ENCODE measurements at regions not wholly inside any gene's neighbourhood (a gene's known extent, or its start where the extent isn't known, plus 50 kb on each side); places are given as distances from the start of the nearest gene placed in this dataset.

DNA sequence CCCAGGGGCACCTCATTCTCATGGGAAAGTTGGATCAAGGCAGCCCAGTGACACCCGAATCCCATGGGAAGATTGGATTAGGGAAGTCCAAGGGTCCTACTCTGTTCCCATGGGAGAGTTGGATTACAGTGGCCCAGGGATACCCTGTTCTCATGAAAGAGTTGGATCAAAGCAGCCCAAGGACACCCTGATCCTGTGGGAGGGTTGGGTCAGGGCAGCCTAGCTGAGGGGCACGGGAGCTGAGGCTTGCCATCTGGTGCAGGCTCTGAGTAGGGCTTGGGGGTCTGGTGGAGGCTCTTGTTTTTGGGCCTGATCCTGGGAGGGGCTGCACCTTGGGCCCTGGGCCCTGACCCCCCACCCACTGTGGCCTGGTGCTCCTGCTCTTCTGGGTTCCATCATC is 87.1 kb downstream of the ACKR3 start:
- TF ChIP-seq CTCF (IDR thresholded peaks at IDR 0.05; ENCODE audit: low read depth, low read length), result no peak
- DNase-seq (ENCODE audit: extremely low read depth, low read depth), result no peak

- no peak for TF ChIP-seq CTCF (IDR thresholded peaks at IDR 0.05; ENCODE audit: low read depth, low read length)
Measured at GRCh38 chr2:236657215-236657614, 87.6 kb downstream of the ACKR3 start.

DNA sequence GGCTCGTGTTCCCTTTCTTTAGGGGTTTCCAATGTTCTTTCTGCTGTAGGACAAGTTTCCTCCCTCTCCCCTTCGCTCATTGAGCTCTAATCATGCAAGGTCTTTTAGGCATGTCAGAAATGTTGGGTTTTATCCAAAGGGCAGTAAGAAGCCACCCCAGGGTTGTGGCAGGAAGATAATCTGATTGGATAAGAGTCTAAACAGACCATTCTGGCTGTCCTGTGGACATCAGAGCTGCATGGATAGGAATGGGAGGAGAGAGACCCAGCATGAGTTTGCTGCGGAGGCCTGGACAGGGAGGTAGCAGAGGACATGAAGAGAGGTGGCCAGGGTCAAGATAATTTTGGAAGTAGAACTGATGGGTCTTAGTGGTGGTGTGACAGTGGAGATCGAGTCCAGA is 88.2 kb downstream of the ACKR3 start:
- no peak for DNase-seq (ENCODE audit: extremely low read depth, low read depth)
- no peak for TF ChIP-seq CTCF (IDR thresholded peaks at IDR 0.05; ENCODE audit: low read depth, low read length)

More at GRCh38 chr2:236657215-236657614, 87.6 kb downstream of the ACKR3 start:
- DNase-seq (ENCODE audit: extremely low read depth, low read depth), result no peak

- TF ChIP-seq CTCF (IDR thresholded peaks at IDR 0.05; ENCODE audit: low read depth, low read length), result no peak
- DNase-seq (ENCODE audit: extremely low read depth, low read depth), result no peak
Measured at GRCh38 chr2:236658974-236659757, 89.5 kb downstream of the ACKR3 start.

DNA sequence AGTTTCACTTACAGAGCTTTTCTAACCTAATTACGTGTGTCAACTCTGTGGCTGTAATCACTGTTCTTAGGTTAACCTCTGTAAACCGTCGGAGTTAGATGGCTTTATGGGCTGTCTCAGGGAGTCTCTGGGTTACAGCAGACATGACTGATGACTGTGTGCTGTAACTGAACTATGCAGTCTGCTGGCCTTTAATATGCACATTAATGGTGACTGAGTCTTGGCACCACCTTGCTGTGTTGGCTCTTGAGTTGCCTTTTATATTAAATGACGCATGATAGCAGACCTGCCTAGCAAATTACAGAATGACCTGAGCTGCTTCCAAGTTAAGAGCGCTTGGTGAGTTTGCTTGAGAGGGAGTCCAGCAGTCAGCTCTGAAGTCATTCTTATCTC is 90.1 kb downstream of the ACKR3 start:
- no peak for TF ChIP-seq CTCF (IDR thresholded peaks at IDR 0.05; ENCODE audit: low read depth, low read length)
- DNase-seq (ENCODE audit: extremely low read depth, low read depth), result no peak

DNA sequence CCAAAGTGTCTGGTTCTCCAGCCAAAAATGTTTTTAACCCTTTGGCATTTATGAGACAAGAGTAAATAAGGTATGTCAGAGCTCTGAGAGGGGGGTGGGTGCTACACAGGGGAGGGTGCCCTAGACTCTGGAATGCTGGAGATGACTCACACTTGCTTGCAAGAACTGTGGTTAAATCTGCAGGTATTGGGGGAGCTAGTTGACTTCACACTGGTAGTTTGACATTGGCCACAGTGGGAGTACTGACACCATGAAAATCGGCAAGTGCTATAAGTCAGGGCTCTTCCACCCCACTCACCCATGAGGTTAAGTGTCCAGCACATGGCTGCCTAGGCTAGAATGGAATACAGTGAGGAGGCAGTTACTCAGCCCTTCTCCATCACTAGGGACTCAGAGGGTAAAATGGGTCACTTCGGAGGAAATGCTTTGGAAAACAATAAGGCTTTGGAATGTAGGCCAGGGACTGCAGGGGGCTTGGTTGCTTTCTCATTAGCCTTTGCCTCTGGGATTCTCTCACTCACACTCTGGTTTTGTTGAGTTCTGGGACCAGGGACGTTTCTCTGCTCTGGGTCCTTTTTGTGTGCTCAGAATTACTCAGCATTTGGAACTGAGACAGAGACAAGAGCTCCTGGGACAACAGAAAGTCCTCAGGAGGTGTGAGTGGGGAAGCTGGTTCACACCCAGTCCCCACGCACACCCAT is 91.6 kb downstream of the ACKR3 start:
- DNase-seq (ENCODE audit: extremely low read depth, low read depth), result no peak
- TF ChIP-seq CTCF (IDR thresholded peaks at IDR 0.05; ENCODE audit: low read depth, low read length), result no peak

DNA sequence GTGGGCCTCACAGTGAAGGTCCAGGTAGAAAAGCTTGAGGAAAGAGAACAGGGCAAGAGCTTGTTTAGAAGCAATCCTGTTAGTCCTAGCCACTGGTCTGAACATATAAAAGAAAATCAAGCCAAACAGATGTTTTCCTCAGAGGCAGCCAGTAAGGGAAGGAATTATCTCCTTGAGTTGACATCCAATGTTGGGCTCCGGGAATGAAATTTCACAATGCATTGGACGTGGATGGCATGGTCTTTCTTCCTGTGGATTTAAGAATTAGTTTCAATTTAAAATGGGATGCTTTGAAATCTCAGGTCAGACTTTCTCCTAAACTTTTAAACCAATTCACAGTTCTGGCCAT is 92.1 kb downstream of the ACKR3 start:
- DNase-seq (ENCODE audit: extremely low read depth, low read depth), result peak; percentile 40
- TF ChIP-seq CTCF (IDR thresholded peaks at IDR 0.05; ENCODE audit: low read depth, low read length), result no peak

All from AG09319 (cell line).